GM11168 (cell line): ENCODE measurements at regions not wholly inside any gene's neighbourhood (a gene's known extent, or its start where the extent isn't known, plus 50 kb on each side); places are given as distances from the start of the nearest gene placed in this dataset.
"Not testable (repeated sequence)": the region's sequence is repeated elsewhere in the genome, so short reads cannot be mapped to it uniquely, and the experiment has no call there.

Experiments used
- in situ Hi-C: fragments of 300-500 bp; cut with MboI; formaldehyde crosslinking; loops from one replicate; pipeline ENCODE4 v1.12.0; 2022; ENCODE audit warnings: low sequenced_read_pairs; ENCODE audit not compliant: unreplicated experiment

DNA sequence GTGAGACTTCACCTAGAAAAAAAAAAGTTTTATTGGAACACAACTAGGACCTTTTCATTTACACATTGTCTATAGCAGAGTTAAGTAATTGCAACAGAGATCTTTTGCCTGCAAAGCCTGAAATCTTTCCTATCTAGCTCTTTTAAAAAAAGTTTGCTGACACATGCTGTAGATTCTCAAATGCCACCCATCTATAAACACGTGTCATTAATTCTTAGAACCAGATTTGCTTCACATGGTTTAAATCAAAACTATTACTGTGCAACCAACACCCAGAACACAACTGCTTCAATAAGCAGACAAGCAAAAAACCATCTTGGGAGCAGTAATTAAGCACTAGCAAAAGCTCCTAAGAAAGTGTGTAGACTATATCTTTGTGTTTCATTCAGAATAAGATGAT is 55.0 kb downstream of the OXSM start:
- in situ Hi-C loops, result loop anchor here (5.0 kb wide), 1 partner anchor 193 kb away; no protein-coding TSS in a partner anchor

DNA sequence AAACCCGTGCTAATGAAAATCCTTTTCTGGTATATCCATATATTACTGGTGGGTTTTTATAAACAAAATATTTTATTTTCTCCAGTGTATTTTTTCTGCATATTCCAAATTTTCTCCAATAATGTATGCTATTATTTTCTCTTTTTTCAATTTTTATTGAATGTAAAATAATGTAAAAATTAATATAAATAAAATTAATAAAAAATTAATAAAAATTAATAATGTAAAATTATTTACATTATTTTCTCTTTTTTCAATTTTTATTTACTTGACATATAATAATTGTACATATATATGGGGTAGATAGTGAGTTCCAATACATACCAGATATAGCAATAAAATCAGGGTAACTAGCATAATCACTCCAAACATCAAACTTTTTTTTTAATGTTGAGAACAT is 56.4 kb downstream of the OXSM start:
- in situ Hi-C loops, result no loop called here

DNA sequence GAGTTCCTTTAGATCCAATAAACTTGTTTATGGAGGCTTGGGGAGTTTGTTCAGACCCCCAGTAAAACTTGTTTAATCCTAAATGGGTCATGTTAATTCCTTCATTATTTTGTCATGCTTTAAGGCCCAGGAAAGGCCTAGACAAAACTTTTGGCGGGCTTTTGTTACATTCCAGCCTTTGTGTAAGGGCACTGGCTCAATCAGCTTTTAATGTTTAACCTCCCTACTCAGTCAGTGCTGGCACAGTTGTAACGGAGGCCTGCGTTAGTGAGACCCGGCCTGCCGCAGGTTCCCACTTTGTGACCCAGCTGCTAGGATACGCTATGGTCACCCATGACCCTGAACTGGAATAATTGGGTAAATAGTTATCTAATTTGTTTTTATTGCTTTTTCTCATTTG is 59.2 kb downstream of the OXSM start:
- in situ Hi-C loops, result no loop called here

DNA sequence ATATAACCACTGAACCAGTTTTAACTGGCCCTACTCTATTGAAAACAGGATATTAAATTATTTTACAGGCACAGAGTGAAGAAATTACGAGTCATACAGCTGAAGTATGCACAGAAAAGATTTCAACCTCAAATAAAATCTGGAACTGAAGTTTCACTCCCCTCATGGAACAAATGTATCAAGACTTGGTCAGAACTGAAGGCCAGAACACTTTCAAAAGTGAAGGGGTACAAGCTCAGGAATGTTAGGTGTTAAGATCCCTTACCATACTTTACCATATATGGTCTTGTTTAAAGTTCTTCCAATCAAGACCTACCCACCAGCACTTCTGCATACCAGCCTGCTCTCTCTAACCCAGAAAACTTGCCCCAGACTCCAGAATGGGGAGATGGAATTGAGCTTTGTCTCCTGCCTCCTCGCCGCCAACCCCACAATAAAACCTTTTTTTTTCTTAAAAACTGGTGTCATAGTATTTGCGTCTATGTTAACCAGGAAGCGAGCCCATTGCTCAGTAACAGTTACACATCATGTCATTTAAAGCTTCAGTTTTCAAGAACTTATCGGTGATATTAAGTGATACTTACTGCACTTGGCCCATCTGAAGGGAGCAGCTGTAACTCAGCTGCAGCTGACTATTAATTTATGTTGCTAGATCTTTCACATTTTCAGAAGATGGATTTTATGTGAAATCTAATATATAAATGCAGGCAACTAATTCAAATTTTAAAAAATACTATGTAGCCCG is 59.9 kb downstream of the OXSM start:
- in situ Hi-C loops, result no loop called here

DNA sequence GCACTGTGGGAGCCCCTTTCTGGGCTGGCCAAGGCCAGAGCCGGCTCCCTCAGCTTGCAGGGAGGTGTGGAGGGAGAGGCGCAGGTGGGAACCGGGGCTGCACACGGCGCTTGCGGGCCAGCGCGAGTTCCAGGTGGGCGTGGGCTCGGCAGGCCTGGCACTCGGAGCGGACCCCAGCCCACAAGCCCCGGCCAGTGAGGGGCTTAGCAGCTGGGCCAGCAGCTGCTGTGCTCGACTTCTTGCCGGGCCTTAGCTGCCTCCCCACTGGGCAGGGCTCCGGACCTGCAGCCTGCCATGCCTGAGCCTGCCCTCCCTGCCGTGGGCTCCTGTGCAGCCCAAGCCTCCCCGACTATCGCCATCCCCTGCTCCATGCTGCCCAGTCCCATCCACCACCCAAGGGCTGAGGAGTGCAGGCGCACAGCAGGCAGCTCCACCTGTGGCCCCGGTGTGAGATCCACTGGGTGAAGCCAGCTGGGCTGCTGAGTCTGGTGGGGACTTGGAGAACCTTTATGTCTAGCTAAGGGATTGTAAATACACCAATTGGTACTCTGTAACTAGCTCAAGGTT is 61.9 kb downstream of the OXSM start:
- in situ Hi-C loops, result not testable (repeated sequence)

DNA sequence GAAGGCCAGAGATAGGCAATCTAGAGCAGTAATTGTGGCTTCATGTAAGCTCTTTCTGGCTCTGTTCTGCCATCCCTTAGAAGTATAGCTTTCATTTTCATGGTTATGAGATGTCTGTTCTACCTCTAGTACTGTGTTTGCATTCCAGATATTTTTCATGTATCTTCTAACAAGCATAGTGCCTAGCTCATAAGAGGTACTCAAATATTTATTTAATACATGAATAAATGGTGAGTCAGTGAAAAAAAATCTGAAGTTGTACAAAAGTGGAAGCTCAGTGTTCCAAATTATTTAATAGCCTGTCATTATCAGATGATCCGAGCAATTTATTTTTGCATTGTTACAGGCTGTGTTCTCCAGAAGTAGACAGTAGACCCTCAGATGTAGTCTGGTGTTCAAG is 64.3 kb downstream of the OXSM start:
- in situ Hi-C loops, result no loop called here

DNA sequence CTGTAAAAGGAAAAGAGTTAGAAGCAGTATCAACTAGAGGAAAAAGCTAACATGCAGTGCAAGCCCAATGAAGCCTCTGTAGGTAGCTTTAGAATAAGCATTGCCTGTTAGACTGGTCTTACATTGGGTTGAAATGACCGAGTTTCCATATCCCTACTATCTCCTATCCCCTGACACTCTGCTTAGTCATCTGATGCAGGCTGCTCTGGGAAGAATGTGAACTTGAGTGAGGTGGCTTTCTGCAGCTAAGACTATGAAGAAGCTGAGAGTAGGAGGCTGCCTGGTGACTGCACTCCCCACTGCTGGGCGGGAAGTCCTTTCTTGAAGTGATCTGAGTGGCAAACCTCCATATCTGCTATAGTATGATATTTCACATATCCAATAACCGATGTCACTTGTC is 64.7 kb downstream of the OXSM start:
- in situ Hi-C loops, result no loop called here

DNA sequence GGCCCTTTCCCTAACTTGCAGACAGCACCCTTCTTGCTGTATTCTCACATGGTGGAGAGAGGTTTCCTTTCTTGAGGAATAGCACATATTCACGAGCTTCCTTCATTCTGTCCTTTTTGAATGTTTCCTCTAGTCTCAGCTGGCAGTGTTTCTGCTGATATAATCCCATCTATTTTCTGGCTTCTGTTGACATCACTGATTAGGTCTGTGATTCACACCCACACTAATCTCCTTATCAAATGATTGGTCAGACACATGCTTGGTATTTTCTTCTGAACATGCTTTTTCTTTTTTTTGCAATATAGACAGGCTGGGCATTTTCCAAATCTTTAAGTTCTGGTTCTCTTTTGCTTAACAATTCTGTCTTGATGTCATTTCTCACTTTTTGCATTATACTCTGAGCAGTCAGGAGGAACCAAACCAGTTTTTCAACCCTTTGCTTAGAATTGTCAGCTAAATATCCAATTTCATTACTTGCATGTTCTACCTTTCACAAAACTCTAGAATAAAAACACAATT is 65.4 kb downstream of the OXSM start:
- in situ Hi-C loops, result no loop called here

DNA sequence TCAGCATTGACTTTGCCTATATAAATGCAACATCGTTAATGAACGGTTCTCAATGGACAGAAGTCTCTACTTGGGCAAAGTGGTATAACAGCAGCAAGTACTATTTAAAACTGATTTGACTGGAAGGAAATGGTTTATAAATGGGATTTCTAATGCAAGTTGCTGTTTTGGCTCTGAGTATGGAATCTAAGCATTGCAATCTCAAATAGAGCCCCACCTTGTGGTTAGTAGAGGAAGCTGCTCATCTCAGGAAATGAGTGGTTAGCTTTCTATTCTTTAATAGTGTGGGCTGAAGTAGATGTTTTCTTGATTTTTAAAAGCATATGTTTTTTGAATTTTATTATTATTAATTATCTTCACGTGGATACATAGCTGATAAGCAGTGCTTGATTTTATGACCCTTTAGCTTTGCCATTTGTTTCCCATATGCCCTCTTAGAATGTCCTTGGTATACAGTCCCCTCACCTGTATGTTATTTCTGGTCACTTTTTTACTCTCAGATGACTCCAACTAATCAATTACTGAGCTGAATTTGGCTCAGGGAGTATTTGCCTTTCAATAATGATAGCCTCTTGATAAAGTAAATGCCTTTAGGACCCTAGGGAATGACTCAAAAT is 67.1 kb downstream of the OXSM start:
- in situ Hi-C loops, result no loop called here

DNA sequence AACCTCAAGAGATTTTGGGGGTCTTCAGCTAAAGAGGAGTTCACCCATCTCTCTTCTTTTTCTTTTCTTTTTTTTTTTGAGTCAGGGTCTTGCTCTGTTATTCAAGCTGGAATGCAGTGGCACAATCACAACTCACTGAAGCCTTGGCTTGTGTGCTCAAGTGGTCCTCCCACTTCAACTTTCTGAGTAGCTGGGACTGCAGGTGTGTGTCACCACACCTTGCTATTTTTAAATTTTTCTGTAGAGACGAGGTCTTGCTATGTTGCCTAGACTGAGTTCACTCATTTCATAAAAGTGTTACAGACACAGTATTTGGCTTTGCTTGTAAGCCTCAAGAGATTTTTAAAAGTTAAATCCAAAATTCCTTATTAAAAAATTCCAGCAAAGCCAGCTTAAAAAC is 71.7 kb downstream of the OXSM start:
- in situ Hi-C loops, result no loop called here

DNA sequence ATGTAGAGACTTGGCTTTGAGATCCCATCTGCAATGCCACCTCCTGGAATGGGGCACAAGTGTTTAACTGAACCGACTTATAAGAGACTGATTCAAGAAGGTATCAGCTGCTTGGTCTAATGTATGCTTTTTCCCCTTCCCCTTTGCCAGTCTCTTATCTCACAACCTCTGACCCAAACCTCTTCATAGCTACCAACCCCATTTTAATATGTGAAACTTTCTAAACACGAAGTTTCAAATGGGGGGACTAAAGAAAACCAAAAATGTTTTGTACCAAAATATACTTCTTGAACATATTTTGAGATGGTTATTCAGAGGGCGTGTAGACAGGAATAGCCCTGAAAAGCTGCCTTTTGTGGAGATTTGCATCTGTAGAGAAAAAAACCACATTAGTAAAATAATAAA is 73.1 kb downstream of the OXSM start:
- in situ Hi-C loops, result no loop called here

DNA sequence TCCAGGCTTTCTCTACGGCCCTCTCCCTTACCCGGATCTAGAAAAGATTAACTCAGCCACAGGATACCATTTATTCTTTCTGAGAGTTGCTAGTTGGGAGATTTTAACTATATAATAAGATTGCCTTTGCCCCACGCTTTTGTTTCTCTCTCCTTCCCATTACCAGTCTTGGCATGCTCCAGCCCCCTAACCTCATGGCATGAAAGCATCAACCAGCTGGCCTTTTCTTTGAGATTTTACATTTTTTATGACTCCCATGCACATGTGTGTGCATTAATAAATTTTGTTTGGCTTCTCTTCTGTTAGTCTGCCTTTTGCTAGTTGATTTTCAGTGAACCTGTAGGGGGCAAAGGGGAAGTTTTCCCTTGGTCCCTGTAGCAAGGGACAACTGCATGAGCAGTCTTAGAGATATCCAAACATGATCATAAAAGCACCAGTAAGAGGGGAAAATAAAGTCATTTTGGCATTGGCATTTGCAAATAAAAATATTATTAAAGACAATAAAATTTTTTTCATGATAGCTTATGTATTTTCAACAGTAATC is 73.6 kb downstream of the OXSM start:
- in situ Hi-C loops, result no loop called here

DNA sequence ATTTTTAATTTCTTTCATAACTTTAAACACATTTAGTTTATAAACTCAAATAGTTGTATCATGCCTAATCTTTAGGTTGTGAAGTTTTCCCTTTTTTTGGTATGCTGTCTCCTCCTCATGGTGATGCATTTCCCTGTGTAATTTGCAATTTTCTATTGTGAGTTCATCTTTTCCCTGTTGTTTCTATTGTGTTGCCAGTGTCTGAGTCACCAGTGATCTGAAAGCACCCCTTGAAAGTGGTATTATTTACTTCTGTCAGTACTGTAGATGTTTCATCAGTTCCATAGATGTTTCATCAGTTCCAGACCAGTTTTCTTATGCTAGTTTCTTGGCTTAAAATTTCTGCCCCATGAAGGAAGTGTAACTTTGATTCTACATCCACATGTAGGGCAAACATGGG is 80.6 kb downstream of the OXSM start:
- in situ Hi-C loops, result no loop called here

DNA sequence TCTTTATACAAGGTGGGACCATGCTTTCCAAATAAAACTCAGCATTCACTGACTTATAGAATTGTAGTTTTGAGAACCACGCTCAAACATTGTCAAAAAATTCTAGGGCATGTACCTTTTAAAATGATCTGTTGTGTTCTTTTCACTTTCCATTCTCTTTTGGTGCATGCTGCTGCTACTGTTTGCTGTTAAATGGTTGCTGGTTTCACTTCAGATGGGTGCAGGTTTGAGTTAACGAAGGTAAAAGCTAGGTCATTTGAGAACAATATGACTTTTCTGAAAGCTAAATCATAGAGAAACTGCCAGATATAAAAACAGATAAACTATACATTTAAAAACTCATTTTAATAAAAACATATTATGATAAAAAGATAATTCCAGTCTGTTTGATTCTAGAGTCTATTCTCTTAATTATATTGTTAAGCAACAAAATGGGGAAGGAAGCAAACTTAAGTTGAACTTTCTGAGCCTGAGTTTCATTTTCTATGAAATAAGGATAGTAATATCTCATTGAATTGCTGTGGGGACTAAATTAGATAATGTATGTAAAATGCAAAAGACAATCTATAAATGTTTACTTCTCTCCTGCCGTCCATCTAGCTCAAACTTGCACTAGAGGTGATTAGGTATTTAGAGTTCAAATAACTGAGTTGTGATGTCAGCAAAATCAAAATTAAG is 82.4 kb downstream of the OXSM start:
- in situ Hi-C loops, result no loop called here

DNA sequence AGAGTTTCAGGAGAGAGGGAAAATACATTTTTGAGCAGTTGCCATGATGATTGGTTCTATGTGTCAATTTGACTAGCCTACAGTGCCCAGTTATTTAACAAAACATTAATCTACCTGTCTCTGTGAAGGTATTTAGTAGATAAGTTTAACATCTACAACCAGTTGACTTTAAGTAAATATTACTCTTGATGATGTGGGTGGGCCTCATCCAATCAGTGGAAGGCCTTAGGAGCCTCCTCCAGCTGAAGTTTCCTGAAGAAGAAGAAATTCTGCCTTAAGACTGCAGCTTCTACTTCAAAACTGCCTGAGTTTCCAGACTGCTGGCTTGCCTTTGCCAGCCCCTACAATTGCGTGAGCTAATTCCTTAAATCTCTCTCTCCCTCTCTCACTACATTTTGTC is 93.6 kb downstream of the OXSM start:
- in situ Hi-C loops, result no loop called here

DNA sequence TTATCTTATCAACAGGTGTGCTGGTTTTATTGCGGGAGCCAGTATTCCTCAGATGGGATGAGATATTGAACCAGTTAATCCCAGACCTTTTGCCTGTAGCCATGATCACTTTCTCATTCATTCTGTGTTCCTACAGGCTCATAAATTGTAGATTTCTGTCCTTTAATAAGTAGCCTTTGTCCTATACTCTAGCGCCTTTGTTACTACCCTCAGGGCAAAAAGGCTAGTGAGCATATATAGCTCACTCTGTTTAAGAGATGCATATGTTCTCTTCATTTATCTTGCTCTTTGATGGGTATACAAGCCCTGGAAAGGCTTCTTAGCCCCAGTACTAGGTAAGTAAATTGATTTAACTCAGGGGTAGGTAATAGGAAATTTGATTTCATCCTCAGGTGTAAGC is 95.1 kb downstream of the OXSM start:
- in situ Hi-C loops, result no loop called here

DNA sequence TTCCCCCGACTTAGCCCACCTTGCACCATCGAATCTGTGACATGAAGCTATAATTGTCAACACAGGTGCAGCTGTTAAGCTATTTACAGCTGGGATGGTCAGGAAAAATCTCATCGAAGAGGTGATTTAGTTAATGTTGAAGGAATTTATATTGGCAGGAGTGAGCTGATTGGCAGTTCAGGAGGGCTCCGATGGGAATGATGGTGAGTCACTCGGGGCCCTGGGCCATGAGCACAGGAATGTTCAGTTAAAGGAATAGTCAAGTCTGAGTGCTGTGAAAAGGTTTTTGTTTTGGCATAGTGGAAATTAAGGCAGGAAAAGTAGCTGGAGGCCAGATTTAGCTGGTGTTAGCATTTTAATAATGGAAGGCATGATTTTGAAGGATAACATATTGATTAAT is 95.7 kb downstream of the OXSM start:
- in situ Hi-C loops, result no loop called here

DNA sequence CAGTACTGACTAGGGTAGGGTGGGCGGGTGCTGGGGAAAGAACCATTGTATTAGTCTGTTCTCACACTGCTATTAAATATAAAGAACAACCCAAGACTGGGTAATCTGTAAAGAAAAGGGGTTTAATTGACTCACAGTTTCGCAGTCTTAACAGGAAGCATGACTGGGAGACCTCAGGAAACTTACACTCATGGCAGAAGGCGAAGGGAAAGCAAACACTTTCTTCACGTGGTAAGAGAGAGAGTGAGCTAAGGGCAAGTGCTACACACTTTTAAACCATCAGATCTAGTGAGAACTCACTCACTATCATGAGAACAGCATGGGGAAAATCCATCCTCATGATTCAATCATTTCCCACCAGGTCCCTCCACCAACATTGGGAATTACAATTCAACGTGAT is 98.0 kb downstream of the OXSM start:
- in situ Hi-C loops, result no loop called here

DNA sequence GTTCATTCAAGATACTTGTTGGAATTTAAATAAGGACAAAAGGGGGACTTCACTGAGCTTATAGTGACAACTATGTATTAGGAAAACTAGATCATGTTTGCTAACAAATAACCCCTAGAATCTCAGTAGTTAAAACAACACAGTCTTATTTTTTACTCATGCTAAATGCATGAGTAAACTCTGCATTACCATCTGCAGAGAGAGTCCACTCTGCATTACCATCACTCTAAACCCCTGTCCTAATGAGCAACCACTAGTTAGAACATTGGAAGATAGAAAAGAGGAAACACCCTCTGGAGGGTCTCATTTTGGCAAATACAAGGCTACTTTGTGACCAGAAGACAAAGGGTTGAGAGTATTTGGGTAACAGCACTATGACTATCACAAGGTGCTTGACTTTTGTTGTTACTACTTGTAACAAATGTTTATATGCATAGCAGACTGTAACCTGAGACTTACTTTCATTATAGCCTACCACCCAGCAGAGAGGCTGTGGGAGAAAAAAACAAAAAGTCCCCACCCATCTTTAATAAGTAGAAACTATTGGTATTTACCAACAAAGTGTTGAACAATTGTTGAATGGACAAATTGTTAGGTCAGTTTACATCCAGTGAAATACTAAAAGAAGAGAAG is 99.1 kb downstream of the OXSM start:
- in situ Hi-C loops, result no loop called here

DNA sequence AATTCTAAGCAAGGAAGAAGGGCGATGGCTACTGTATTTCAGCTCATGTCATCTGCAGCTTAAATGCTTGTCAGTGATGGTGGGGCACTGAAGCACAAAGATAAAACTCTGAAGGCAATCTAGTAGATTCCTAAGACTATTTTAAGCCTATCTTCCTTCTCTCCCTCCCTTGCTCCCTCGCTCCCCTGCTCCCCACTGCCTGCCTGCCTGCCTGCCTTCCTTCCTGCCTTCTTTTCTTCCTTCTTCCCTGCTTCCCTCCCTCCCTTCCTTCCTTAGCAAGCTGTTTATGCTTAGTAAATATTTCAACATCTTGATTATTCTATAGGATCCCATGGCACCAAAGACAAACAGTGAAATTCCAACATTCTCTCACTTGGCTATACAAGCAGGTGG is 99.6 kb downstream of the OXSM start:
- in situ Hi-C loops, result no loop called here
